K562 (cell line): ENCODE measurements at regions not wholly inside any gene's neighbourhood (a gene's known extent, or its start where the extent isn't known, plus 50 kb on each side); places are given as distances from the start of the nearest gene placed in this dataset.

Source experiments
- EZH2 ChIP-seq: IDR thresholded peaks from 2 replicates; pipeline ENCODE4 v1.6.1; 2012; ENCODE audit warnings: low read depth, mild to moderate bottlenecking, inconsistent platforms, low read length, borderline replicate concordance
- POLR2A ChIP-seq: fragments of 450-650 bp; conservative IDR thresholded peaks from 2 replicates; pipeline ENCODE4 v1.6.1; 2016
- POLR2AphosphoS5 ChIP-seq: IDR thresholded peaks from 2 replicates; pipeline ENCODE4 v1.6.1; 2011; ENCODE audit warnings: mild to moderate bottlenecking, low read depth, low read length, moderate library complexity; ENCODE audit not compliant: control insufficient read depth, insufficient read depth
- SREBF2 ChIP-seq: sonication (generic); formaldehyde crosslinking; IDR thresholded peaks from 2 replicates; pipeline ENCODE4 v1.4.0; 2020; ENCODE audit warnings: mild to moderate bottlenecking, missing genetic modification reagents
- YY1 ChIP-seq, 3 experiments: IDR thresholded peaks; 2 replicates each; pipeline ENCODE4 v1.6.1; 2011; ENCODE audit warnings: low read length in 2 of 3, mild to moderate bottlenecking in 2 of 3, moderate library complexity in 2 of 3, borderline replicate concordance in 1 of 3, control low read depth in 1 of 3, low read depth in 1 of 3; ENCODE audit not compliant: insufficient read depth in 3 of 3, insufficient replicate concordance in 2 of 3, control insufficient read depth in 1 of 3, insufficient read length in 1 of 3; ENCODE audit errors: extremely low read depth in 1 of 3
- ZZZ3 ChIP-seq: fragments of 450-650 bp; IDR thresholded peaks from 2 replicates; pipeline ENCODE4 v1.6.1; 2016; ENCODE audit warnings: antibody characterized with exemption, mild to moderate bottlenecking, moderate library complexity
- TF ChIP-seq, protein P1 (sequence below): fragments of 150-350 bp; IDR thresholded peaks from 2 replicates; pipeline ENCODE4 v1.6.1; 2014; ENCODE audit warnings: low read depth, mild to moderate bottlenecking, low read length, borderline replicate concordance
- TF ChIP-seq, protein P2 (sequence below): sonication (generic); formaldehyde crosslinking; IDR thresholded peaks from 2 replicates; pipeline ENCODE4 v1.8.1; 2022; ENCODE audit warnings: missing genetic modification reagents
- TF ChIP-seq, protein P3 (sequence below), 3 experiments: IDR thresholded peaks in 2 of 3; conservative IDR thresholded peaks in 1 of 3; 2 replicates each; pipeline ENCODE4 v1.5.1; 2011 to 2012; ENCODE audit warnings: low read length in 3 of 3, mild to moderate bottlenecking in 3 of 3, control low read depth in 2 of 3, improper control_type of control experiment in 1 of 3, inconsistent platforms in 1 of 3, low read depth in 1 of 3, mixed read lengths in 1 of 3, moderate library complexity in 1 of 3; ENCODE audit not compliant: insufficient read depth in 2 of 3
- TF ChIP-seq, protein P4 (sequence below): fragments of 250-450 bp; sonication (Bioruptor Pico); IDR thresholded peaks from 2 replicates; pipeline ENCODE4 v1.4.0; 2020; ENCODE audit warnings: borderline replicate concordance
- TF ChIP-seq, protein P5 (sequence below), 2 experiments: fragments of 200-800 bp in 1 of 2; sonication (Bioruptor generic) in 1 of 2; sonication (generic) in 1 of 2; formaldehyde crosslinking in 1 of 2; IDR thresholded peaks in 1 of 2; conservative IDR thresholded peaks in 1 of 2; 2 replicates each; pipeline versions ENCODE4 v1.5.0 to v1.6.1; 2016 to 2020; ENCODE audit warnings: missing compliant biosample characterization in 1 of 2, missing genetic modification characterization in 1 of 2, missing genetic modification reagents in 1 of 2

DNA sequence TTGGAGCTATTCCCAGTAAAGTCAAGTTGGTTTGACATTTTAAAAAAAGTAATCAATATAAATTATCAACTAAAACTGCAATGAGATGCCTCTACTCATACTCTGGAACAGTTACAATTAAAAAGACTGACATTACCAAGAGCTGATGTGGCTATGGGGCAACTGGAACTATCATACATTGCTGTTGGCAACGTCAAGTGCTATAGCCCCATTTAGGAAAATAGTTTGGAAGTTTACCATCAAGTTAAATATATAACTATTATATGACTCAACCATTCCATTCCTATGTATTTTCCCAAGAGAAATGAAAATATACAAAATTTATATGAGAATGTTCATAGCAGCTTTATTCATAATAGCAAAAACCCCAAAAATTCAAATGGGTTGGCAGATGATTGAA is 111.4 kb upstream of the HDGFL1 start:
- TF ChIP-seq, protein P1, sequence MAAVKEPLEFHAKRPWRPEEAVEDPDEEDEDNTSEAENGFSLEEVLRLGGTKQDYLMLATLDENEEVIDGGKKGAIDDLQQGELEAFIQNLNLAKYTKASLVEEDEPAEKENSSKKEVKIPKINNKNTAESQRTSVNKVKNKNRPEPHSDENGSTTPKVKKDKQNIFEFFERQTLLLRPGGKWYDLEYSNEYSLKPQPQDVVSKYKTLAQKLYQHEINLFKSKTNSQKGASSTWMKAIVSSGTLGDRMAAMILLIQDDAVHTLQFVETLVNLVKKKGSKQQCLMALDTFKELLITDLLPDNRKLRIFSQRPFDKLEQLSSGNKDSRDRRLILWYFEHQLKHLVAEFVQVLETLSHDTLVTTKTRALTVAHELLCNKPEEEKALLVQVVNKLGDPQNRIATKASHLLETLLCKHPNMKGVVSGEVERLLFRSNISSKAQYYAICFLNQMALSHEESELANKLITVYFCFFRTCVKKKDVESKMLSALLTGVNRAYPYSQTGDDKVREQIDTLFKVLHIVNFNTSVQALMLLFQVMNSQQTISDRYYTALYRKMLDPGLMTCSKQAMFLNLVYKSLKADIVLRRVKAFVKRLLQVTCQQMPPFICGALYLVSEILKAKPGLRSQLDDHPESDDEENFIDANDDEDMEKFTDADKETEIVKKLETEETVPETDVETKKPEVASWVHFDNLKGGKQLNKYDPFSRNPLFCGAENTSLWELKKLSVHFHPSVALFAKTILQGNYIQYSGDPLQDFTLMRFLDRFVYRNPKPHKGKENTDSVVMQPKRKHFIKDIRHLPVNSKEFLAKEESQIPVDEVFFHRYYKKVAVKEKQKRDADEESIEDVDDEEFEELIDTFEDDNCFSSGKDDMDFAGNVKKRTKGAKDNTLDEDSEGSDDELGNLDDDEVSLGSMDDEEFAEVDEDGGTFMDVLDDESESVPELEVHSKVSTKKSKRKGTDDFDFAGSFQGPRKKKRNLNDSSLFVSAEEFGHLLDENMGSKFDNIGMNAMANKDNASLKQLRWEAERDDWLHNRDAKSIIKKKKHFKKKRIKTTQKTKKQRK, result no peak
- TF ChIP-seq EZH2 (no peak), POLR2A (no peak), POLR2AphosphoS5 (no peak), YY1 (IDR thresholded peaks at IDR 0.05; ENCODE audit: borderline replicate concordance in 1 of 3, control insufficient read depth in 1 of 3, extremely low read depth in 1 of 3, insufficient read depth in 3 of 3, insufficient read length in 1 of 3, insufficient replicate concordance in 2 of 3, low read depth in 1 of 3, low read length in 2 of 3) (no peak), ZZZ3 (no peak), SREBF2 (CRISPR knock-in tag) (no peak)
- TF ChIP-seq, protein P2, sequence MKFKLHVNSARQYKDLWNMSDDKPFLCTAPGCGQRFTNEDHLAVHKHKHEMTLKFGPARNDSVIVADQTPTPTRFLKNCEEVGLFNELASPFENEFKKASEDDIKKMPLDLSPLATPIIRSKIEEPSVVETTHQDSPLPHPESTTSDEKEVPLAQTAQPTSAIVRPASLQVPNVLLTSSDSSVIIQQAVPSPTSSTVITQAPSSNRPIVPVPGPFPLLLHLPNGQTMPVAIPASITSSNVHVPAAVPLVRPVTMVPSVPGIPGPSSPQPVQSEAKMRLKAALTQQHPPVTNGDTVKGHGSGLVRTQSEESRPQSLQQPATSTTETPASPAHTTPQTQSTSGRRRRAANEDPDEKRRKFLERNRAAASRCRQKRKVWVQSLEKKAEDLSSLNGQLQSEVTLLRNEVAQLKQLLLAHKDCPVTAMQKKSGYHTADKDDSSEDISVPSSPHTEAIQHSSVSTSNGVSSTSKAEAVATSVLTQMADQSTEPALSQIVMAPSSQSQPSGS (CRISPR knock-in tag), result no peak
- TF ChIP-seq, protein P3, sequence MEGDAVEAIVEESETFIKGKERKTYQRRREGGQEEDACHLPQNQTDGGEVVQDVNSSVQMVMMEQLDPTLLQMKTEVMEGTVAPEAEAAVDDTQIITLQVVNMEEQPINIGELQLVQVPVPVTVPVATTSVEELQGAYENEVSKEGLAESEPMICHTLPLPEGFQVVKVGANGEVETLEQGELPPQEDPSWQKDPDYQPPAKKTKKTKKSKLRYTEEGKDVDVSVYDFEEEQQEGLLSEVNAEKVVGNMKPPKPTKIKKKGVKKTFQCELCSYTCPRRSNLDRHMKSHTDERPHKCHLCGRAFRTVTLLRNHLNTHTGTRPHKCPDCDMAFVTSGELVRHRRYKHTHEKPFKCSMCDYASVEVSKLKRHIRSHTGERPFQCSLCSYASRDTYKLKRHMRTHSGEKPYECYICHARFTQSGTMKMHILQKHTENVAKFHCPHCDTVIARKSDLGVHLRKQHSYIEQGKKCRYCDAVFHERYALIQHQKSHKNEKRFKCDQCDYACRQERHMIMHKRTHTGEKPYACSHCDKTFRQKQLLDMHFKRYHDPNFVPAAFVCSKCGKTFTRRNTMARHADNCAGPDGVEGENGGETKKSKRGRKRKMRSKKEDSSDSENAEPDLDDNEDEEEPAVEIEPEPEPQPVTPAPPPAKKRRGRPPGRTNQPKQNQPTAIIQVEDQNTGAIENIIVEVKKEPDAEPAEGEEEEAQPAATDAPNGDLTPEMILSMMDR (IDR thresholded peaks at IDR 0.05 in 2 of 3, conservative IDR thresholded peaks at IDR 0.05 in 1 of 3; ENCODE audit: insufficient read depth in 2 of 3, low read depth in 1 of 3, low read length in 3 of 3), result no peak
- TF ChIP-seq, protein P4, sequence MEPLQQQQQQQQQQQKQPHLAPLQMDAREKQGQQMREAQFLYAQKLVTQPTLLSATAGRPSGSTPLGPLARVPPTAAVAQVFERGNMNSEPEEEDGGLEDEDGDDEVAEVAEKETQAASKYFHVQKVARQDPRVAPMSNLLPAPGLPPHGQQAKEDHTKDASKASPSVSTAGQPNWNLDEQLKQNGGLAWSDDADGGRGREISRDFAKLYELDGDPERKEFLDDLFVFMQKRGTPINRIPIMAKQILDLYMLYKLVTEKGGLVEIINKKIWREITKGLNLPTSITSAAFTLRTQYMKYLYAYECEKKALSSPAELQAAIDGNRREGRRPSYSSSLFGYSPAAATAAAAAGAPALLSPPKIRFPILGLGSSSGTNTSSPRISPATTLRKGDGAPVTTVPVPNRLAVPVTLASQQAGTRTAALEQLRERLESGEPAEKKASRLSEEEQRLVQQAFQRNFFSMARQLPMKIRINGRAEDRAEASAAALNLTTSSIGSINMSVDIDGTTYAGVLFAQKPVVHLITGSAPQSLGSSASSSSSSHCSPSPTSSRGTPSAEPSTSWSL (CRISPR knock-in tag), result no peak
- TF ChIP-seq, protein P5, sequence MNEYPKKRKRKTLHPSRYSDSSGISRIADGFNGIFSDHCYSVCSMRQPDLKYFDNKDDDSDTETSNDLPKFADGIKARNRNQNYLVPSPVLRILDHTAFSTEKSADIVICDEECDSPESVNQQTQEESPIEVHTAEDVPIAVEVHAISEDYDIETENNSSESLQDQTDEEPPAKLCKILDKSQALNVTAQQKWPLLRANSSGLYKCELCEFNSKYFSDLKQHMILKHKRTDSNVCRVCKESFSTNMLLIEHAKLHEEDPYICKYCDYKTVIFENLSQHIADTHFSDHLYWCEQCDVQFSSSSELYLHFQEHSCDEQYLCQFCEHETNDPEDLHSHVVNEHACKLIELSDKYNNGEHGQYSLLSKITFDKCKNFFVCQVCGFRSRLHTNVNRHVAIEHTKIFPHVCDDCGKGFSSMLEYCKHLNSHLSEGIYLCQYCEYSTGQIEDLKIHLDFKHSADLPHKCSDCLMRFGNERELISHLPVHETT (CRISPR knock-in tag; conservative IDR thresholded peaks at IDR 0.05 in 1 of 2, IDR thresholded peaks at IDR 0.05 in 1 of 2), result no peak
